ENCODE measurements at regions not wholly inside any gene's neighbourhood (a gene's known extent, or its start where the extent isn't known, plus 50 kb on each side); places are given as distances from the start of the nearest gene placed in this dataset.
"Not testable (repeated sequence)": the region's sequence is repeated elsewhere in the genome, so short reads cannot be mapped to it uniquely, and the experiment has no call there.

- no peak for DNase-seq (ENCODE audit: low spot score)
These were observed 594.9 kb downstream of the REEP3 start for GRCh38 chr10:64115908-64116643.

DNA sequence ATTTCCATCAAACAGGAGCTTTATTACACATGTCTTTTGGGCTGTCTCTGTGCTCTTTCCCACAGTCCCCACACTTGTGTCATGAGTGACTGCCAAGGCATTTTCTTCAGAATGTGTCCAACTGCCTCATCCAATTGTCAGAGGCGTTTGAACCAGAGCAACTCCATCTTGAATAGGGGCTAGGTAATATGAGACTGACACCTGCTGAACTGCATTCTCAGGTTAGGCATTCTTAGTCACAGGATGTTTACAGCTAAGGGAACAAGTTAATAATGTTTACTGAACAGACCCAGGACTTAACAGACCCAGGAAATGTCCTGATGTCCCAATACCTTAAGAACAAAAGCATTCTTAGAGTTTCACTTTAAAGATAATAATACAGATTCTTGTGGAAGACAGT is 595.5 kb downstream of the REEP3 start:
- DNase-seq (ENCODE audit: low spot score): no peak

DNA sequence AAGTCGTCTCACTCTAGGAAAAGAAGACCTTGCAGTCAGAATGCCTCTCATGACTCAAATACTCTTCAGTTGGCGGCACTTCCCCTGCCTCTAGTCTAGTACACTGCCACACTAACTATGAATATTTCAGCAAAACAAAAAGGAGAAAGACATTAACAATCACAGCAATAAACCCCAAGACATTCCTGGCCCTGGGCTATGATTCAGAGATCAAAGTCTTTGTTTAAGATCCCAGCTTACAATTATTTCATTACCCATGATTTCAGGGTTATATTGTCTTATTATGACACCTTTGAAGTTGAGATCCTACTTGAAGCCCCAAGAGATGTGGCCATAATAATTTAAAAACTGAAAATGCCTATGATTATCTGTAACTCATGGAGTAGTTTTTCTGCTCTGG is 597.5 kb downstream of the REEP3 start:
- no peak for DNase-seq (ENCODE audit: low spot score)

GRCh38 chr10:64120301-64120980 is 599.2 kb downstream of the REEP3 start:
- not testable (repeated sequence) for DNase-seq (ENCODE audit: low spot score)

GRCh38 chr10:64130152-64130551 is 609.0 kb downstream of the REEP3 start:
- no peak for DNase-seq (ENCODE audit: low spot score)

- no peak for DNase-seq (ENCODE audit: low spot score)
These were observed 613.5 kb downstream of the REEP3 start for GRCh38 chr10:64134676-64135075.

- no peak for DNase-seq (ENCODE audit: low spot score)
These were observed 621.2 kb downstream of the REEP3 start for GRCh38 chr10:64142395-64142794.

DNA sequence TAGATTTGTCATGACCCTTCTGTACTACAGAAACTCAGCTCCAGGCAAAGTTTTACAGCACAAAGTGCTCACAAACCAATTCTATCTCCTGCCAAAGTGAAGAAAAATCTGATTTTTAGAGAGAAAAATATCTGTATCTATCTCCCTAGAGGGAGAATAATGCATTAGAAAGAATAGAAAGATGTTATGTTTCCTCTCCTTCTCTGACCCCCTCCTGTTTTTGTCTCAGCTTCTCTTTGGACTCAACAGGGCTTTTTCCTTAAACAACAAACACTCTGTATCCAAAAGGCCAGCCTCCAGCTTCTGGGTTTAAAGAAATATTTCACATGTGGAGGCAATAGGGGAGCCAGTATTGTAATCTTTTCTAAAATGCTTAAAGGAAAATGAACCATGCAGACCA is 627.4 kb downstream of the REEP3 start:
- DNase-seq (ENCODE audit: low spot score): no peak

DNA sequence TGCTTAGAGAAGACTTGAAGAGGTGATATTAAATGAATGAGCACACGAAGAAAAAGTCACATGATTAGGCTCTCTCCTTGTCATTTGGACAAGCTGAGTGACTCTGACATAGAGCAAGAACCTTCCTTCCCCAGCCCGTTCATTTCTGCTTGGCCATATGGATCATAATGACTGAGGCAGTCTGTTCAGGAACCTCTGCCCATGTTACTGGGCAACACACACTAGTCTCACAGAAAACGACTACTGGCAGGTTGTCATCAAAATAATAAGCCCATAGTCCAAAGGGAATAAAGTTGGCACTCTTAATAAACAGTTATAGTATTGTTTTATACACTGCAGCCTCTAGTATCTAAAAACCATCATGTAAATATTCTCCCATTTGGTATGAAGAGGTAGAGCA is 635.0 kb downstream of the REEP3 start:
- DNase-seq (ENCODE audit: low spot score): no peak

GRCh38 chr10:64158551-64158950 is 637.4 kb downstream of the REEP3 start:
- DNase-seq (ENCODE audit: low spot score): no peak

- DNase-seq (ENCODE audit: low spot score): no peak
These were observed 639.0 kb downstream of the REEP3 start for GRCh38 chr10:64159910-64160872.

GRCh38 chr10:64170791-64171190 is 649.6 kb downstream of the REEP3 start:
- DNase-seq (ENCODE audit: low spot score): no peak

DNA sequence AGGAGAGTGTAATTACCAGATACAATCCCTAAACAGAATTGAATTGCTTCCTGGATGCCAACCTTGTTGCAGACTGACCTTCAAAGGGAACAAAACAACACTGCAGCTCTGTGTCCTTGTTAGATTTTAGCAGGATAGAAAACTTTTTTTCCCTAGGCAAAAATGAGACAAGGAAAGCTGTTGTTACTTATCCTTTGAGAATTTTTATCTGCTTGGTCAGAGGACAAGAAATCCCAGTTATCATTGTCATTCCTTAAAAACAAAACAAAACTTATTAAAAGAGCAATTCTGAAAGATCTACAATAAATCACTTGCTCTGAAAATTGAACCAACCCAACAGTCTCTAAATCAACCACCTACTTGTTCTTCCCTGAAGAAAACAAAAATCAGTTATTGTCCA is 652.6 kb downstream of the REEP3 start:
- DNase-seq (ENCODE audit: low spot score): no peak

- DNase-seq (ENCODE audit: low spot score): no peak
These were observed 653.6 kb downstream of the REEP3 start for GRCh38 chr10:64174666-64175255.

GRCh38 chr10:64175271-64175962 is 654.2 kb downstream of the REEP3 start:
- DNase-seq (ENCODE audit: low spot score): no peak

DNA sequence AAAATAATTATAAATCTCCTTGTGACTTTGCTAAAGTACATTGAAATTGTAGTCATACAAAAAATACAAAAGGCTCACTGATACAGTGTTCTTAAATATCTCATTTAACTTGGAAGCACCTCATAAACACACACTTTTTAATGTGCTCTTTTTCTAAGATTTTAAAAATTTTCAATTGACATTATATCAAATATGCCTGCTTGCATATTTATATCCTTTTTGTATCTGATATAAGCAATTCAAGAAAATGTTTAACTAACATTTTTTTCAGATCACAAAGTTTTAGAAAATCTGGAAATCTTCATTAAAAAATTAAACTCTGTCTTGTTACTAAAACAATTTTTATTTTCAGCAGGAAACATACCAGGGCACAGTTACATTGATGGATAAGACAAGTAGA is 661.5 kb downstream of the REEP3 start:
- no peak for DNase-seq (ENCODE audit: low spot score)

GRCh38 chr10:64191286-64191685 is 670.1 kb downstream of the REEP3 start:
- DNase-seq (ENCODE audit: low spot score): no peak

DNA sequence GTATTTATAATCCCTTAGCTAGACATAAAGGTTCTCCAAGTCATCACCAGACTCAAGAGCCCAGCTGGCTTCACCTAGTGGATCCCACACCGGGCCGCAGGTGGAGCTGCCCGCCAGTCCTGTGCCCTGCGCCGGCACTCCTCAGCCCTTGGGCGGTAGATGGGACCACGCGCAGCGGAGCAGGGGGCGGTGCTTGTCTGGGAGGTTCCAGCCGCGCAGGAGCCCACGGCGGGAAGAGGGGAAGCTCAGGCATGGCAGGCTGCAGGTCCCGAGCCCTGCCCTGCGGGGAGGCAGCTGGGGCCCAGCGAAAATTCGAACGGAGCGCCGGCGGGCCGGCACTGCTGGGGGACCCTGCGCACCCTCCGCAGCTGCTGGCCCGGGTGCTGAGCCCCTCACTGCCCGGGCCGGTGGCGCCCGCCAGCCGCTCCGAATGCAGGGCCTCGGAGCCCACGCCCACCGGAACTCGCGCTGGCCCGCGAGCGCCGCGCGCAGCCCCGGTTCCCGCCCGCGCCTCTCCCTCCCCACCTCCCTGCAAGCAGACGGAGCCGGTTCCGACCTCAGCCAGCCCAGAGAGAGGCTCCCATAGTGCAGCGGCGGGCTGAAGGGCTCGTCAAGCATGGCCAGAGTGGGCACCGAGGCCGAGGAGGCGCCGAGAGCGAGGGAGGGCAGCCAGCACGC is 675.6 kb downstream of the REEP3 start:
- no peak for DNase-seq (ENCODE audit: low spot score)

- no peak for DNase-seq (ENCODE audit: low spot score)
These were observed 680.7 kb downstream of the REEP3 start for GRCh38 chr10:64201936-64202335.

DNA sequence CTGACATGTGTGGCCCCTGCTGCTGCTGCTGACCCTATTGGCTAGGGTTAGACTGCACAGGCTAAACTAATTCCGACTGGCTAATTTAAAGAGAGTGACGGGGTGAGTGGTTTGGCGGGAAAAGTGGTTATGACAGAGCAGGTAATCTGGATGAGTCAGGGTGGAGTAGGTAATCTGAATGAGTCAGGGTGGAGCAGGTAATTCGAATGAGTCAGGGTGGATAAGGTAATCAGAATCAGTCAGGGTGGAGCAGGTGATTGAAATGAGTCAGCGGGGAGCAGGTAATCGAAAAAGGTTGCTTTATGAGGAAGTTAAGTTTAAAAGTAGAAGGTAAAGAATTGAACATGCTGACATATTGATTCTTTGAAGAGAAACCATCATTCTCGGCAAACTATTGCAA is 683.3 kb downstream of the REEP3 start:
- not testable (repeated sequence) for DNase-seq (ENCODE audit: low spot score)

DNA sequence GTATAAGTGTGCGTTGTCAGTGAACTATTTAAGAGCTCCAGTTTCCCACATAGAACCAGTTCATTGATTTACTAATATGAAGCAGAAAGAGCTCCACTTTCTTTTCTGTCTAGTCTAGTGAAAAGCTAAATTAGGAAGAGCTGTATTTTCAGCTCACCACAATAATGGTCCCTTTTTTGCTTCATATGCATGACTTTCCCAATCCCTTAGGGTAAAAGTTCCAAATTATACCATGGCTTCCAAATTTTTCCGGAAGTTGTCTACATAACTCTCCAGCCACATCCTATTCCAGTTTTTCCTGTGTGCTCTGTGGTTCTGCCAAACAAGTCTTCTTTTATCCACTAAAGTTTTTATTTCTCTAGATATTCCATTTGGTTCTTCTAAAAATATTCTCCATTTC is 685.2 kb downstream of the REEP3 start:
- no peak for DNase-seq (ENCODE audit: low spot score)
